ENCODE measurements at regions not wholly inside any gene's neighbourhood (a gene's known extent, or its start where the extent isn't known, plus 50 kb on each side); places are given as distances from the start of the nearest gene placed in this dataset.
"Not testable (repeated sequence)": the region's sequence is repeated elsewhere in the genome, so short reads cannot be mapped to it uniquely, and the experiment has no call there.

DNA sequence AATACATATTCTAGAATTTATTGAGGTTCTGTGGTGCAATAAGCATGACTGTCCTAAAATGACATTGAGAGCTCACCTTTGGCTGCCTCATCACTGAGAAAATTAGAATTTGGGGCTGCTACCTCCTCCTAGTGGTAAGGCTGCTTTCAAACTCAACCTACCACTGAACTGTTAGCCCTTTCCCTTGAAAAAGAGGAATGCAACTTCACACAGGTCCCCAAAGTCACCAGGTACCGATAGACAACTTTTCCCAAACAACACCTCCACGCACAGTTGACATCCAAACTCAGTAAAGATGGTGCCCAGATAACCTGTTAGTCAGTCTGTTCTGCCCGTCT, 75.9 kb upstream of the SCIN start:
- no peak overlapping the region for H3K4me3 ChIP-seq
- DNase-seq (no peak), ATAC-seq (no peak)
- no peaks in the 10 kb centered on the region for H3K9me3 ChIP-seq
- intact Hi-C loops (cut with DNase I, micrococcal nuclease) = no loop called here
- no peaks in the 10 kb centered on the region for H3K36me3 ChIP-seq (ENCODE audit: low read depth)
- no peaks in the 10 kb centered on the region for H3K4me1 ChIP-seq (ENCODE audit: low read depth)
- TF ChIP-seq, protein P1, sequence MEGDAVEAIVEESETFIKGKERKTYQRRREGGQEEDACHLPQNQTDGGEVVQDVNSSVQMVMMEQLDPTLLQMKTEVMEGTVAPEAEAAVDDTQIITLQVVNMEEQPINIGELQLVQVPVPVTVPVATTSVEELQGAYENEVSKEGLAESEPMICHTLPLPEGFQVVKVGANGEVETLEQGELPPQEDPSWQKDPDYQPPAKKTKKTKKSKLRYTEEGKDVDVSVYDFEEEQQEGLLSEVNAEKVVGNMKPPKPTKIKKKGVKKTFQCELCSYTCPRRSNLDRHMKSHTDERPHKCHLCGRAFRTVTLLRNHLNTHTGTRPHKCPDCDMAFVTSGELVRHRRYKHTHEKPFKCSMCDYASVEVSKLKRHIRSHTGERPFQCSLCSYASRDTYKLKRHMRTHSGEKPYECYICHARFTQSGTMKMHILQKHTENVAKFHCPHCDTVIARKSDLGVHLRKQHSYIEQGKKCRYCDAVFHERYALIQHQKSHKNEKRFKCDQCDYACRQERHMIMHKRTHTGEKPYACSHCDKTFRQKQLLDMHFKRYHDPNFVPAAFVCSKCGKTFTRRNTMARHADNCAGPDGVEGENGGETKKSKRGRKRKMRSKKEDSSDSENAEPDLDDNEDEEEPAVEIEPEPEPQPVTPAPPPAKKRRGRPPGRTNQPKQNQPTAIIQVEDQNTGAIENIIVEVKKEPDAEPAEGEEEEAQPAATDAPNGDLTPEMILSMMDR (IDR thresholded peaks at IDR 0.05) = no peak

DNA sequence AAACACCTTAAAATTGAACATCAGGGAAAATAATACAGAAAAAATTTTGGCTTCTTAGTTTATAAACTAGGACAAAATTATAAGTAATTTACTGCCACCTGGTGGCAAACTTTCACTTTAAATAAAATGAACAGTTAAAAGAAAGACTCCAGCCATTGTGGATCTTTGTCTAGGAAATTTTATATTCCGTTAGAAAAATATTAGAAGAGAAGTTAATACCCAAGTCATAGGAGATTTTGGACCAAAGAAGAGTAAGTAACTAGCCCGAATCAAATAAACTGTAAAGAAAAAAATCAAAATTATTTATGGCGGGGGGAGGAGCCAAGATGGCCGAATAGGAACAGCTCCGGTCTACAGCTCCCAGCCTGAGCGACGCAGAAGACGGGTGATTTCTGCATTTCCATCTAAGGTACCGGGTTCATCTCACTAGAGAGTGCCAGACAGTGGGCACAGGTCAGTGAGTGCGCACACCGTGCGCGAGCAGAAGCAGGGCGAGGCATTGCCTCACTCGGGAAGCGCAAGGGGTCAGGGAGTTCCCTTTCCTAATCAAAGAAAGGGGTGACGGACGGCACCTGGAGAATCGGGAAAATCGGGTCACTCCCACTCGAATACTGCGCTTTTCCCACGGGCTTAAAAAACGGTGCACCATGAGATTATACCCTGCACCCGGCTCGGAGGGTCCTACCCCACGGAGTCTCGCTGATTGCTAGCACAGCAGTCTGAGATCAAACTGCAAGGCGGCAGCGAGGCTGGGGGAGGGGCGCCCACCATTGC, 73.4 kb upstream of the SCIN start:
- ATAC-seq; H3K4me1 ChIP-seq (ENCODE audit: low read depth); H3K9me3 ChIP-seq; intact Hi-C loops (cut with DNase I, micrococcal nuclease); H3K4me3 ChIP-seq; H3K36me3 ChIP-seq (ENCODE audit: low read depth): not testable (repeated sequence)
- peak in 2 of 3 donors; percentile 38 to 64 for DNase-seq

DNA sequence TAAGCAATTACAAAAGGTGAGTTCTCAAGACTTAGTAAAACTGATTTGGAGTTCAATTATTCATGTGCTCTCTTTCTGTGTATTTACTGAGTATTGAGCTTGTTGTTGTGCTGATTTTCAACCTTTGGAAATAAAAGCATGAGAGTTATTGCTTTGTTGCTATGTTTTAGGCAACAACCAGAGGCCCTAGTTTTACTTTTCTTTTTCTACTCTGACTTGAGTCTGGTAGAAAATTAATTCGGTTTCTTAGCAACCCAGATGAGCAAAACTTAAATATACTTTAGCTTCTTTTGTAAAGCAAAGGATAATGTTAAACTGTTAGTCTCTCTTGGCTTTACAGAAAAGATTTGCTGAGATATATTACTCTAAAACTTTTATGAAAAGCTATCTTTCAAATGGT, 66.4 kb upstream of the SCIN start:
- TF ChIP-seq, protein P1 (IDR thresholded peaks at IDR 0.05) = no peak
- Histone ChIP-seq H3K36me3 (ENCODE audit: low read depth) (no peaks in the 10 kb centered on the region), H3K4me3 (no peak overlapping the region), H3K4me1 (ENCODE audit: low read depth) (no peaks in the 10 kb centered on the region), H3K9me3 (no peaks in the 10 kb centered on the region)
- DNase-seq = no peak
- ATAC-seq = no peak
- intact Hi-C loops (cut with DNase I, micrococcal nuclease) = no loop called here

DNA sequence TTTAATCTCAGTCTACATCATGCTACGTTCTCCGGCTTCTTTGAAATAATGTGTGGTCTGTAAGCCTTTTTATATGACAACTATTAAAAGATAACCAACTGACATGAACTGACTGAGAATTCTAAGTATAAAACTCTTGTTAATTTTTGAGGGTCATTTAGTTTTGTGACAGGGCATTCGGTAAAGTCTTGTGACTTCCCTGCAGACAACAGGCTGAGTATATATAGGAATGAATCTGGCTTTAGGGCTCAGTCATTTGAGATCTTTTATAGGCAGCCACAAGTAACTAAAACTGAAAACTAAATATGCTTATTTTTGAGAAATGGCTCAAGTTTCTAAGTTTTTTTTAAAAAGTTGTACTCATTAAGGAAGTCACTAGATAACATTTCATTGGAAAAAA, 62.5 kb upstream of the SCIN start:
- TF ChIP-seq, protein P1 (IDR thresholded peaks at IDR 0.05) = no peak
- Histone ChIP-seq H3K9me3 (no peaks in the 10 kb centered on the region), H3K36me3 (ENCODE audit: low read depth) (no peaks in the 10 kb centered on the region), H3K4me1 (ENCODE audit: low read depth) (no peaks in the 10 kb centered on the region), H3K4me3 (no peak overlapping the region)
- no peak for DNase-seq
- no peak for ATAC-seq
- intact Hi-C loops (cut with DNase I, micrococcal nuclease) = no loop called here

DNA sequence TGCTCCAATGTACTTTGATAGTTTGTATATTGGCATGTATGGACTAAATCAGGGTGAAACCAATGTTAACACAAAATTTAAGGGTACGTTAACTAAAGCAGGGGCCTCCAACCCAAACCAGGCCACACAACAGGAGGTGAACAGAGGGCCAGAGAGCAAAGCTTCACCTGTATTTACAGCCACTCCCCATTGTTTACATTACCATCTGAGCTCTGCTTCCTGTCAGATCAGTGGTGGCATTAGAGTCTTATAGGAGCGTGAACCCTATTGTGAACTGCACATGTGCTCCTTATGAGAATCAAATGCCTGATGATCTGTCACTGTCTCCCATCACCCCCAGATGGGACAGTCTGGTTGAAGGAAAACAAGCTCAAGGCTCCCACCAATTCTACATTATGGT, 62.0 kb upstream of the SCIN start:
- TF ChIP-seq, protein P1 (IDR thresholded peaks at IDR 0.05) = no peak
- Histone ChIP-seq H3K36me3 (ENCODE audit: low read depth) (no peaks in the 10 kb centered on the region), H3K9me3 (no peaks in the 10 kb centered on the region), H3K4me1 (ENCODE audit: low read depth) (no peaks in the 10 kb centered on the region), H3K4me3 (no peak overlapping the region)
- ATAC-seq (no peak), DNase-seq (no peak)
- intact Hi-C loops (cut with DNase I, micrococcal nuclease) = no loop called here

DNA sequence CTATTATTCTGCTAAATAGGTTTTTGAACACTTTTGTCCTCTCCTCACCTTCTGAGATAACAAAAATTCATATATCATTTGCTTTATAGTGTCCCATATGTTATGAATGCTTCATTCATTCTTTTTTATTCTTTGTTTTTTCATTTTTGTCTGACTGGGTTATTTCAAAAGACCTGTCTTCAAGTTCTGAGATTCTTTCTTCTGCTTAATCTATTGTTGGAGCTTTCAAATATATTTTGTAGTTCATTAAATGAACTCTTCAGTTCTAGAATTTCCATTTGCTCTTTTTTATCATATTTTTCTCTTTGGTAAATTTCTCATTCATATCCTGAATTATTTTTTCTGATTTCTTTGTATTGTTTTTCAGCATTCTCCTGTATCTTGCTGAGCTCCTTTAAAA, 53.1 kb upstream of the SCIN start:
- intact Hi-C loops (cut with DNase I, micrococcal nuclease) = no loop called here
- Histone ChIP-seq H3K4me3 (no peak overlapping the region), H3K4me1 (ENCODE audit: low read depth) (no peaks in the 10 kb centered on the region), H3K9me3 (peaks cover 5% of the 10 kb centered on the region), H3K36me3 (ENCODE audit: low read depth) (no peaks in the 10 kb centered on the region)
- DNase-seq (no peak), ATAC-seq (no peak)
- TF ChIP-seq, protein P1 (IDR thresholded peaks at IDR 0.05) = no peak
